CD14-positive monocyte (primary cell): ENCODE measurements at regions not wholly inside any gene's neighbourhood (a gene's known extent, or its start where the extent isn't known, plus 50 kb on each side); places are given as distances from the start of the nearest gene placed in this dataset.

Experiments used
- DNase-seq, 3 donors: peaks; one replicate each; pipeline ENCODE4 v3.0.0-alpha.2; 2011 to 2022
- H2AFZ ChIP-seq: 2 replicates; pipeline ENCODE4 v1.6.0; 2012; ENCODE audit warnings: mild to moderate bottlenecking, low read depth, low read length, inconsistent platforms; ENCODE audit not compliant: insufficient read depth, poor library complexity, severe bottlenecking
- H3K27ac ChIP-seq, 2 donors: 1 replicate in 1 of 2; 2 replicates in 1 of 2; pipeline ENCODE4 v1.5.1; 2012 to 2013; ENCODE audit warnings: low read length in 2 of 2, control low read depth in 1 of 2, inconsistent platforms in 1 of 2, low read depth in 1 of 2, mild to moderate bottlenecking in 1 of 2
- H3K27me3 ChIP-seq, 2 donors: one replicate each; pipeline versions ENCODE4 v1.6.0 to v1.6.1; 2011 to 2013; ENCODE audit warnings: low read length in 2 of 2; ENCODE audit not compliant: control insufficient read depth in 2 of 2, insufficient read depth in 2 of 2
- H3K36me3 ChIP-seq, 2 donors: replicated peaks in 1 of 2; 1 replicate in 1 of 2; 2 replicates in 1 of 2; pipeline versions ENCODE4 v1.5.1 to v1.6.1; 2012 to 2013; ENCODE audit warnings: low read length in 2 of 2, control low read depth in 1 of 2, inconsistent platforms in 1 of 2, mild to moderate bottlenecking in 1 of 2; ENCODE audit not compliant: insufficient read depth in 2 of 2, control insufficient read depth in 1 of 2
- H3K4me1 ChIP-seq, 2 donors: 1 replicate in 1 of 2; 2 replicates in 1 of 2; pipeline versions ENCODE4 v1.5.1 to v1.6.1; 2012 to 2013; ENCODE audit warnings: low read length in 2 of 2, control low read depth in 1 of 2, inconsistent platforms in 1 of 2, mild to moderate bottlenecking in 1 of 2, moderate library complexity in 1 of 2; ENCODE audit not compliant: insufficient read depth in 2 of 2, control insufficient read depth in 1 of 2
- H3K4me2 ChIP-seq: replicated peaks from 2 replicates; pipeline ENCODE3; 2012; ENCODE audit warnings: low read length, moderate library complexity, mild to moderate bottlenecking; ENCODE audit not compliant: poor library complexity, severe bottlenecking; ENCODE audit errors: extremely low read depth
- H3K4me3 ChIP-seq, 3 experiments: fragments of 200-600 bp in 1 of 3; sonication (generic) in 1 of 3; replicated peaks in 1 of 3; 1 replicate in 2 of 3; 2 replicates in 1 of 3; pipeline ENCODE4 v1.5.1; 2011 to 2013; ENCODE audit warnings: low read length in 3 of 3, mild to moderate bottlenecking in 3 of 3, control low read depth in 2 of 3, low read depth in 2 of 3, inconsistent platforms in 1 of 3, moderate library complexity in 1 of 3
- H3K79me2 ChIP-seq: 2 replicates; pipeline ENCODE4 v1.6.0; 2012; ENCODE audit warnings: mild to moderate bottlenecking, control low read depth, inconsistent platforms, low read length, moderate library complexity; ENCODE audit not compliant: insufficient read depth
- H3K9ac ChIP-seq: 2 replicates; pipeline ENCODE4 v1.6.0; 2017; ENCODE audit warnings: low read length, mild to moderate bottlenecking; ENCODE audit not compliant: insufficient read depth, poor library complexity, severe bottlenecking
- H3K9me3 ChIP-seq, 2 donors: replicated peaks in 1 of 2; 1 replicate in 1 of 2; 2 replicates in 1 of 2; pipeline versions ENCODE4 v1.5.1 to v1.6.1; 2012 to 2013; ENCODE audit warnings: low read length in 2 of 2, control low read depth in 1 of 2; ENCODE audit not compliant: control insufficient read depth in 1 of 2, insufficient read depth in 1 of 2
- H4K20me1 ChIP-seq: 2 replicates; pipeline ENCODE4 v1.6.0; 2012; ENCODE audit warnings: mild to moderate bottlenecking, low read length, control low read depth, moderate library complexity; ENCODE audit not compliant: insufficient read depth
- H3K27ac Mint-ChIP-seq, 7 donors: one replicate each; pipeline ENCODE4 v1.8.0; 2020; ENCODE audit warnings: mild to moderate bottlenecking in 7 of 7, mixed read lengths in 7 of 7, moderate library complexity in 6 of 7, inconsistent platforms in 2 of 7
- H3K27me3 Mint-ChIP-seq, 3 donors: one replicate each; pipeline ENCODE4 v1.8.0; 2021 to 2022; ENCODE audit warnings: low read depth in 3 of 3, mild to moderate bottlenecking in 3 of 3, mixed read lengths in 3 of 3, moderate library complexity in 3 of 3, inconsistent platforms in 1 of 3
- H3K36me3 Mint-ChIP-seq, 2 donors: one replicate each; pipeline ENCODE4 v1.8.0; 2020; ENCODE audit warnings: mixed read lengths in 2 of 2, inconsistent platforms in 1 of 2, mild to moderate bottlenecking in 1 of 2
- H3K4me1 Mint-ChIP-seq: one replicate; pipeline ENCODE4 v1.8.0; 2020; ENCODE audit warnings: mild to moderate bottlenecking, mixed read lengths
- H3K4me3 Mint-ChIP-seq, 2 donors: one replicate each; pipeline ENCODE4 v1.8.0; 2020; ENCODE audit warnings: mild to moderate bottlenecking in 2 of 2, mixed read lengths in 2 of 2, moderate library complexity in 1 of 2
- H3K9me3 Mint-ChIP-seq, 7 donors: one replicate each; pipeline ENCODE4 v1.8.0; 2020 to 2022; ENCODE audit warnings: mixed read lengths in 7 of 7, mild to moderate bottlenecking in 6 of 7, moderate library complexity in 6 of 7, inconsistent platforms in 2 of 7
- CTCF ChIP-seq: fragments of 200-600 bp; IDR thresholded peaks from one replicate; pipeline ENCODE4 v1.8.0; 2022; ENCODE audit warnings: antibody characterized with exemption, mild to moderate bottlenecking
- WGBS: methylation state at CpG from one replicate; pipeline ENCODE4 v1.1.5; 2013; ENCODE audit warnings: missing lambda C conversion rate; ENCODE audit not compliant: insufficient coverage; 5-methylcytosine and 5-hydroxymethylcytosine counted together
- intact Hi-C, 2 donors: fragments of 100-400 bp; cut with micrococcal nuclease; formaldehyde crosslinking; loops; one replicate each; pipeline versions ENCODE4 v1.15.0 to v1.15.1; 2023

- intact Hi-C loops = loop anchor here in 1 of 2 donors (10.0 kb wide), 1 partner anchor 984 kb away; the partner anchor contains the start of gene SYT4
- TF ChIP-seq CTCF = no peak
- Histone ChIP-seq H3K4me1 (no peaks in the 10 kb centered on the region), H3K36me3 (no peaks in the 10 kb centered on the region), H3K79me2 (no peaks in the 10 kb centered on the region), H4K20me1 (no peaks in the 10 kb centered on the region), H3K4me2 (no peak overlapping the region), H2AFZ (no peak overlapping the region), H3K27ac (no peak overlapping the region), H3K9me3 (no peaks in the 10 kb centered on the region), H3K9ac (no peak overlapping the region), H3K4me3 (no peak overlapping the region), H3K27me3 (no peaks in the 10 kb centered on the region)
- no peaks in the 10 kb centered on the region for H3K9me3 Mint-ChIP-seq
- H3K27ac Mint-ChIP-seq = no peak overlapping the region
- H3K27me3 Mint-ChIP-seq = peaks cover 0 to 3% (median 0%) of the 10 kb centered on the region in 3 donors
- DNase-seq = no peak
- no CpG with 5 or more reads among the region's 7 CpGs for WGBS
- H3K4me3 Mint-ChIP-seq = no peak overlapping the region
- H3K4me1 Mint-ChIP-seq = no peaks in the 10 kb centered on the region
- no peaks in the 10 kb centered on the region for H3K36me3 Mint-ChIP-seq
Observed at GRCh38 chr18:42290318-42291307, 335.6 kb downstream of the PIK3C3 start.

GRCh38 chr18:42292654-42293053 lies 337.6 kb downstream of the PIK3C3 start:
- no peak overlapping the region for H3K4me3 Mint-ChIP-seq
- Histone ChIP-seq H3K36me3 (no peaks in the 10 kb centered on the region), H3K79me2 (no peaks in the 10 kb centered on the region), H3K9me3 (no peaks in the 10 kb centered on the region), H3K27me3 (no peaks in the 10 kb centered on the region), H3K4me1 (no peaks in the 10 kb centered on the region), H3K4me3 (no peak overlapping the region), H2AFZ (no peak overlapping the region), H3K4me2 (no peak overlapping the region), H3K27ac (no peak overlapping the region), H3K9ac (no peak overlapping the region), H4K20me1 (no peaks in the 10 kb centered on the region)
- TF ChIP-seq CTCF = no peak
- no peaks in the 10 kb centered on the region for H3K9me3 Mint-ChIP-seq
- no peaks in the 10 kb centered on the region for H3K36me3 Mint-ChIP-seq
- intact Hi-C loops = loop anchor here in 1 of 2 donors (10.0 kb wide), 1 partner anchor 982 kb away; the partner anchor contains the start of gene SYT4
- no CpG with 5 or more reads among the region's 2 CpGs for WGBS
- no peak for DNase-seq
- H3K4me1 Mint-ChIP-seq = no peaks in the 10 kb centered on the region
- no peak overlapping the region for H3K27ac Mint-ChIP-seq
- H3K27me3 Mint-ChIP-seq = peaks cover 0 to 4% (median 0%) of the 10 kb centered on the region in 3 donors
